Stimulated activated CD8-positive, alpha-beta memory T cell treated with anti-CD3 and anti-CD28 coated beads, Interleukin-2, amount 100 ng/mL, for 1 hour (primary cell): ENCODE measurements at regions not wholly inside any gene's neighbourhood (a gene's known extent, or its start where the extent isn't known, plus 50 kb on each side); places are given as distances from the start of the nearest gene placed in this dataset.
"Not testable (repeated sequence)": the region's sequence is repeated elsewhere in the genome, so short reads cannot be mapped to it uniquely, and the experiment has no call there.

Experiments used
- DNase-seq, 2 donors: peaks; one replicate each; pipeline ENCODE4 v3.0.0-alpha.2; 2020; ENCODE audit warnings: low read depth in 2 of 2

DNA sequence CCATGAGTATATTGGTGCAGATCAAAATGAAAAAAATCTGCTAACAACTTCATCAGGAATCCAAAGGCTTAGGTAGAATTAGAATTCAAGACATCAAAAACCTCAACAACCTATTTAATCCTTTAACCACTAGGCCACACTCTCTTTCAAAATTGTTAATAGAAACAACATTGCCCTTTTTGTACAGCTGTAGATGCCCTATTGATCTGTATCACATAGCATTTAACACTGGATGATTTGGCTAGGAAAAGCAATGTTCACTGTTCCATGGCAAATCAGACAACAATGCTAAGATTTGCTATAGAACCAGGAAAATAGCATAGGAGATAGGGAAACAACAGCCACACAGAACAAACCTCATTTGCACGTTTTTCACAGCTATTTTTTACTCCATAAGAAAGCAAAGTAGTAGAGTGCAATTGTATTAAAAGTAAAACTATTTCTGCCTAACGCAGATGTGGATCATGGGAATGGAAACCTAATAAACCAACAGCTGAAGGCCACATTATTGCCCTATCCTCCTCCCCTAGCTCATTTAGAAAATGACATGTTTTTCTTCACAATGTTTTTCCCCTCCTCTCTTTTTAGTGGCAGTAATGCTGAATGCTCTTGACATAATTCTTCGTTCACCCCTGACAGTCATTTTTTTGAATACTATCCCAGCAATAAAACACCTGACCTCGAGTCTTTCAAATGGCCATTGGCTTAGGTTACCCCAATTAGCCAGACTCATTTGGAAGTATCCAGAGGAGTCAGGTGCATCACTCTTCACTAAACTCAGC lies 373.0 kb upstream of the CCNH start:
- no peak for DNase-seq

- DNase-seq: no peak
These were observed 372.3 kb upstream of the CCNH start for GRCh38 chr5:87784879-87785495.

DNA sequence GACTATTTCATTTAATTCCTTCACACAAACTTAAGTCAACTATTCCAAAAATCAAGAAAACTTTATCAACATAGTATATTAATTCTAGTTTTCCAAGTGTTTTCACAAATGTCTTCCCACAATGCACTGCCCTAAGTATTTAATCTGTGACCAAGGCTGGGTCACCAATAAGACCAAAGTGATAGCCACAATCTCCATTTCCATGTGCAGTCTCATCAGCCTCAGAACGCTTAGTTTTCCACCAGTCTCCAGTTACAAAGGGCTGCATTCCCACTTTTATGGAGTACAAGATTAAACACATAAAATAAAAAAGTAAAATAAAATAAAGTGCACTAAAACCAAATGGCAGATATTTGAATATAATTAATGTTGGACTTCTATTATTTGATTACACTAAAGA lies 371.6 kb upstream of the CCNH start:
- DNase-seq: no peak

- no peak for DNase-seq
These were observed 370.2 kb upstream of the CCNH start for GRCh38 chr5:87782916-87783315.

DNA sequence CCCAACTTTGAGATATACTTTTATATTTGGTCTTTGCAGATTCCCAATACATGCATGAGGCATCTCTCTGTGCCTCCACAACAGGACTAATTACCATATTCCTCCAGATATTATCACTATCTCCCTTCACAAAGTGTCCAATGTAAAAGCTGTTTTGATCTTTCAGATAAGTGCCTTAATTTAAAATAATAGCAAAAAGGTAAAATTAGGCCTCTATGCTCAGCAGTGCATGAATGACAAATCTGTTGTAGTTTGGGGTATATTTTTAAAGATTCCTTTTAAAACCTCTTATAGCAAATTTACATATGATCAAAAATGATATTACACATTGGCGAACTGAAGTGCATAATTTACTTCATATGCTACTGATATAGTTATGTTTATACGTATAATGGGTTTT lies 369.2 kb upstream of the CCNH start:
- no peak for DNase-seq

GRCh38 chr5:87780831-87781760 lies 368.4 kb upstream of the CCNH start:
- peak; percentile 28 to 60 for DNase-seq

- DNase-seq: no peak
These were observed 366.1 kb upstream of the CCNH start for GRCh38 chr5:87778876-87779275.

DNA sequence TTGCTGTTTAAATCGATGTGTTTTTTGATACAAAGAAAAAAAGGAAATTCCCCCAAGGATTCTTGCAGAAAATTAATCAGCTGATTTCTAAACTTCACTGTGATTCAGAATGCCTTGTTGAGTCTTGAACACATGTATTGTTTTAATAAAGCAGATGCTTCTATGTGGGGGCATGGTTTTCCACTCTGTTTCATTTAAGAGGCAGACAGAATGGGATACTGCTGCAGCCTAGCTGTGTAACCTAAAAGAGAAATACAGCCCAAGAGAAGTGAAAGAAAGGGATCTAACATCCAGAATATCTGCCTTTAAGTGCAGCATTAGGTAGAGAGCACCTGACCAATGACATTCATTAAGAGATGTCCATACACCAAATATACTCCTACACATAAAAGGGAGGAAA lies 365.1 kb upstream of the CCNH start:
- DNase-seq: no peak

GRCh38 chr5:87776785-87777184 lies 364.1 kb upstream of the CCNH start:
- no peak for DNase-seq

- DNase-seq: not testable (repeated sequence)
These were observed 363.6 kb upstream of the CCNH start for GRCh38 chr5:87776302-87776701.

GRCh38 chr5:87775228-87775627 lies 362.5 kb upstream of the CCNH start:
- no peak for DNase-seq

- no peak for DNase-seq
These were observed 362.1 kb upstream of the CCNH start for GRCh38 chr5:87774804-87775203.

- no peak for DNase-seq
These were observed 357.9 kb upstream of the CCNH start for GRCh38 chr5:87770601-87771121.

DNA sequence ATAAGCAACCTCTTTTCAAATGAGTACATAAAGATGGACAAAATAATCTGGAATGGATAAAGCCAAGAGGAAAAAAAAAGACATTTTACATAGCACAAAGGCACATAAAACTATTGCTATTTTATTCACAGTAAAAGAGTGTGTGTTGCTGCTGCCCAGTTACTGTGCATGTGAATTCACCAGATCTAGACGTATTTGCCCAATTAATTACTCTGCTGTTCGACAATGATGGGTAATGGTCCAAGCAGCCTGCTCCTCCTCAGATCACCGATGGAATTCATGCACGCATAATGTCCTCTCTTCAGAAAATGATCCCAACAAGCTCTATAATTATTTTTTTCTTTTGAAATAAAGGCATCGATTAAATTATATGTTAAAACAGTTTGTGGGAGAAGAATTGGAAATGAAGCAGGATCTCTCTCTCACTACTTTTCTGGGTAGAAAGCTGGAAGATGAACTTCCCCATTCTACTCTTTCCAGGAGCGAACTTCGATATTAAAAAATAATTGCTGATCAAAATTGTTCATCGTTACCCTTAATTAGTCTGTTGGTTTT lies 357.4 kb upstream of the CCNH start:
- no peak for DNase-seq

- no peak for DNase-seq
These were observed 356.4 kb upstream of the CCNH start for GRCh38 chr5:87769157-87769556.

GRCh38 chr5:87768190-87768589 lies 355.5 kb upstream of the CCNH start:
- DNase-seq: no peak

DNA sequence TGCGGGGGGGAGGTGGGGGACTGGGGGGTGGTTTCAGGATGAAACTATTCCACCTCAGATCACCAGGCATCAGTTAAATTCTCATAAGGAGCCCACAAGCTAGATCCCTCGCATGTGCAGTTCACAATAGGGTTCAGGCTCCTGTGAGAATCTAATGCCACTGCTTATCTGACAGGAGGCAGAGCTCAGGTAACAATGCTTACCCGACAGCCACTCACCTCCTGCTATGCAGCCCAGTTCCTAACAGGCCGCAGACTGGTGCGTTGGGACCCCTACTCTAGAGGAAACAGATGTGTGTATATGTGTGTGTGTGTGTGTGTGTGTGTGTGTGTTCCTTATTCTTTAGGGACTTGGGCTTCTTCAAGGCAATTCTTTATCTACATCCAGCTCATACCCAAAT lies 352.3 kb upstream of the CCNH start:
- DNase-seq: no peak

DNA sequence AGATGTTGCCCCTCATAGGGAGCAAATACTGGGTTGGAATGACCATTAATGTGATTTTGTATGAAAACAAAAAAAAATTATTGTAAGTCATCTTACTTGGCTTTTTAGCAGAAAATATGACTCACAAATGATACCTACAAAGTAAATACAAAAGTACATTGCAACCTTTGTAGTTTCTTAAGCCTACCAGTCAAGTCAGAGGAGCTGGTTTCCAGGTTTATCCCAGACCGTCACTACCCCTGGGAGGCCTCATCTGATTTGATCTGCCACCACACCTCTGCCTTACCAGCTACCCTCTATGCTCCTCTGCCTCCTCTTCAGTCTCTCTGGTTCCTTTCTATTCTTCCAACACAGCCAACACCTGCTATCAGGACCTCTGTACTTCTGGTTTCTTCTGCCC lies 349.9 kb upstream of the CCNH start:
- DNase-seq: no peak

- no peak for DNase-seq
These were observed 344.2 kb upstream of the CCNH start for GRCh38 chr5:87756951-87757350.

GRCh38 chr5:87755360-87755759 lies 342.6 kb upstream of the CCNH start:
- no peak for DNase-seq

GRCh38 chr5:87754009-87754757 lies 341.5 kb upstream of the CCNH start:
- DNase-seq: no peak
